HG03432 (cell line): ENCODE measurements at regions not wholly inside any gene's neighbourhood (a gene's known extent, or its start where the extent isn't known, plus 50 kb on each side); places are given as distances from the start of the nearest gene placed in this dataset.

Source experiments
- ATAC-seq: cut with Tn5 transposase; IDR thresholded peaks from one replicate; pipeline ENCODE4 v1.9.1; 2021; ENCODE audit warnings: mild to moderate bottlenecking, moderate library complexity; ENCODE audit not compliant: unreplicated experiment

DNA sequence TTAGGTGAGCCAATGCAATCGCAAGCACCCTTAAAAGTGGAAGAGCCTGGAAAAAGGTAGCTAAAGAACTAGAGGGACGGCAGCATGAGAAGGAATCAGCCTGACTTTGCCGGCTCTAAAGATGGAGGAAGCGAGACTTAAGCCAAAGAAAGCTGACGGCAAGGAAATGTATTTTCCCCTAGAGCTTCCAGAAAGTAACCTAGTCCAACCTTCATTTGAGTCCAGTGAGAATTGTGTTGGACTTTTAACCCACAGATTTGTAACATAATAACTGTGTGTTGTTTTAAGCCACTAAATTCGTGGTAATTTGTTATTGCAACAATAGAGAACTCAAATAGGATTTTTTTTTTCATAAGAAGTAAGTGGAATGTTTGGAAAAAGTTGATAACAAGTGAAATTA is 212.7 kb upstream of the C1QTNF7 start:
- ATAC-seq: no peak

DNA sequence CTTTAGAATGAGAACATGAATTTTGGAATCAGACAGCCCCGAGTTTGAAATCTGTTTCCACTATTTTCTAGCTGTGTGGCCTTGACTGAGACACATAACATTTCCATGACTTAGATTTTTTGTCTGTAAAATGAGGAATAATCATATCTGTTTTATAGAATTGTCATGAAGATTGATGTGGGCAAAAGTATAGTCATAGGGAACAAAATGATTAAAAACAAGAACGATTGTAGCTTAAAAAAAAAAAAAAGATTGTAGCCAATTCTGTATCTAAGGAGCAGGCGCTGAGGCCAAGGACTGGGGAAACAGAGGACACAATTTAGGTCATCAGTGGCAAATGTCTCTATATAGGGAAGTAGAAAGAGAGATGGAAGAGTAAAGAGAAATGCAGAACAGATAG is 201.6 kb upstream of the C1QTNF7 start:
- ATAC-seq: no peak

DNA sequence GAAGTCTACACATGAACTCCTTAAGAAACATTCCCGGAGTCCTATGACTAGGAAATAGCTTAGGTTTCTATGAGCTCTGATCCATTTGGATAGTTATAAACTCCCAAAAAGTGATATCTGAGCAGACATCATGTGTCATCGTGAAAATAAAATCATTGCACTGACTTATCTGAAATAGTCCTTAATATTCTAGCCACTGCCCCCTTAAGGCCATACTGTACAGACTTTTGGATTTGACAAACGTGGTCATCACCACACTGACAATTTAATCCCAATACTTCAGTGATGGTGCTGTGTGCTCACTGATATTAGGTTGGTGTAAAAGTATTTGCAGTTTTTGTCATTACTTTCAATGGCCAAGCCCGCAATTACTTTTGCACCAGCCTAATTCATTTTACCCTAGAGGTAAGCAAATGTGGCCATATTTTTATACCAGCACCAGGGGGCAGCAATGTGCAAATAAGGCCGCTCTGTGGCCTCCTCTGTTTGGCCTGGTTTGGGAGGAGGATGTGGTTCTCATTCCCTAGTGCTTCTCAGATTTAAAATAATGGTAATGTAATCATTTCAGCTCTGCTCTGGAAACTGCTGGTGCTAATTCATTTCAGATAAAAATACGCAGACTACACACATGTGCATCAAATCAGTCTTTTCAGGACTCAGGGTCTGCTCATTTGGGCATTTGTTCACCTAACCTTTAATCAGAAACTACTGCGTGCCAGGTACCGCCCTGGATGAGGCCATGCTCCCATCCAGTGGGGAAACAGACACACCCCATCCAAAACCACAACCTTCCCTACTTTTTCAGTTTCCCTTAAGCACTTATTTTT is 196.4 kb upstream of the C1QTNF7 start:
- ATAC-seq: peak; percentile 89

DNA sequence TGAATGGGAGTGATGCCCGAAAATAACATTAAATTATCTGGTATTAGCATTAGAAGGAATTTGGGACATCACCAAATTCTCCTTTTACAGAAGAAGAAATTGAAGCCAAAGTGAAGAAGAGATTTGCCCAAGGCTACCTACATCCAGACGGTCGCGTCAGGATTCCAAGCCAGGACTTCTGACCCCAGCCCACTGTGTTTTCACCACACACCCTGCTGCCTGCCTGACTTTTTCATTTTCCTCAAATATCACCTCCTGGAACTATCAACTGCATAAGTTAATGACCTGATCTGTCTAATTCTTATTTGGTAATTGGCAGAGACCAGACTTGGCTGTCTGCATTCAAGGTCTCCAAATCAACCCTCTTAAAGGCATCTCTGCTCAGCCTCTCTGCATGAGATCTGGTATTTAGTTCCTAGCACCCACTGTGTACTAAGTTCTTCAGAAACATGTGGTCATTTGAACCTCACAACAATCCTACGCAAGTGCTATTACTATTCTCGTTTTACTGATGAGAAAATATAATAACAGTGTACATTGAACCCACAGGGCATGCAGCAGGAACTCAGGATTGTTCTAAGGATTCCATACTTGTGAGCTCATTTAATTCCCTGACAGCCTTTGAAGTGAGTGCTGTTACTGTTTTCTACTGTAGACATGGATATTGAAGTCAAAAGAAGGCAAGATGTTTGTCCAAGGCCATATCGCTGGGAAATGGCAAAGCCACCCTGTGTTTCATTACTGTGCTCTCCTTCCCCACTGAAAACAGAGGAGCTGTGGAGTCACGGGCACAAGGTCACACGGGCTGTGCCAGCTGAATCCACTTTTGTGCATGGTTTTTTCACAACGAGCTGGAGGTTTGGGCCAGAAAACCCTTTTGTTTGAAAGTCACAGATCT is 195.2 kb upstream of the C1QTNF7 start:
- ATAC-seq: no peak

DNA sequence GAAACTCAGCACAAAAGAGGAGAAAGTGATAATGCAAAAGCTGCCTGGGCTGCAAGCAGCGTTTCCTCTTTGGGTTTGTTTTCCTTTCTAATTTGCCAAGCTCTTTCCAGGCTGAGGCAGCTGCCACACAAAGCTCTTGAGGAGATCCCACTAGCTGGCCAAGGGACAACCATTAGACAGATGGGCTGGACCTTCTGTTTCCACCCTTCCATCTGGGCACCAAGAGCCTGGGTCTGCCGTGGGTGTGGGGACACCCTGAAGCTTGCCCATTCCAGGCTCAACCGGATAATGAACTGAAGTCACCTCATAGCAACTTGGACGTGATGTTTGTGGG is 194.6 kb upstream of the C1QTNF7 start:
- peak; percentile 29 for ATAC-seq

GRCh38 chr4:15233626-15234025 is 194.2 kb upstream of the C1QTNF7 start:
- ATAC-seq: peak; percentile 35

DNA sequence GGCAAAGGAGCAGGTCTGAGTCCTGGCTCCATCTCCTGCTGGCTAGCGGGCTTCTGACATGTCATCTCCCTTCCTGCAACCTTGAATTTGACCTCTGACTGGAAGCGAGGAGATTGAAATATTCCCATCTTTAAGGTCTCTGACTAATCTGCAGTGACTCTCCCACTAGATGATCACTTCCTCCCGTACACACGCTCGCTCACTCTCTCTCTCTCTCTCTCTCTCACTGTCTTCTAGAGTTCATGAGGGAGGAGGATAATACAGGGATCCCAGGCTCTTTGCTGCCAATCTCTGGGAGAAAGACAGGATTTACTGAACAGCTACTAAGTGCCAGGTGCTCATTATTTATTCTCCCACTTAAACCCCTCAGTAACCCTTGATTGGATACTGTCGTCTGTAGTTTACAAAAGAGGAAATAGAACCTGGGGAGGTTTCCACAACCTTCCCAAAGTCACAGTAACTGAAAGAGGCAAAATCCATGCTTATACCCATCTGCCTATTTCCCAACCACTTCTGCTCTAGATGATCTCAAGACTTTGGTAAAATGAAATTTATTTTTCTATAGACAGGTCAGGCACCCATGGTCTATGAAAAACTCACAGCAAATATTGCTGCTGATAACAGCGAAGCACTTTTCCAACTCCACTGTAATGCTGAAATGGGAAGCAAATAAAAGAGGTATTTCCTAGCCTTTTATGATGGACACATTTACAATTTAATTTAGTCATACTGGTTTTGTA is 193.5 kb upstream of the C1QTNF7 start:
- ATAC-seq: no peak

GRCh38 chr4:15234856-15235126 is 193.0 kb upstream of the C1QTNF7 start:
- no peak for ATAC-seq

GRCh38 chr4:15235135-15235534 is 192.7 kb upstream of the C1QTNF7 start:
- no peak for ATAC-seq

DNA sequence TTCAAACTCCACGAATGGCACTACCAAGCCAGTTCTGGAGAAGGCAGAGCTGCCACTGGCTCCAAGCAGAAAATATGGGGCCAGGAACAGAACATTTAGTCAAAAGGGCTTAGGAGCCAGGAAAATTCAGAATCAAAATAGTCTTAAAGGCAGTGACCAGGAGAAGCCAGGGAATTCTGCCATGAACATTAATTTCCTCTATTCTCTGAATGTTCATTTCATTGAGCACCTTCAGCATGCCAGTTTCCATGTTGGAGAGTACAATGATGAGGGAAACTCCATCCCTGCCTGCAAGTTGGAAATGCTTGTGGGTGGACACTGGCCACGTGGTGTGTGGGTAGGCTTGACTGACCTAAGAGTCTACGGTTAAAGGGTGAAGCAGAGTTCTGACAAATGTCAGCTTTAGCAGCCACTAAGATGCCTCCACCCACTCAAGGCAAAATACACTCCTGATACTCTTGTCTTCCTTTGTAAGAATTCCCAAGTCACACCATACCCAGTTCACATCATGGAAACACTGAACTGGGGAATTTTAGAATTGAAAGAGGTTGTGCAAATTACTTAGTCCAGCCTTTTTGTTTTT is 190.1 kb upstream of the C1QTNF7 start:
- ATAC-seq: no peak

DNA sequence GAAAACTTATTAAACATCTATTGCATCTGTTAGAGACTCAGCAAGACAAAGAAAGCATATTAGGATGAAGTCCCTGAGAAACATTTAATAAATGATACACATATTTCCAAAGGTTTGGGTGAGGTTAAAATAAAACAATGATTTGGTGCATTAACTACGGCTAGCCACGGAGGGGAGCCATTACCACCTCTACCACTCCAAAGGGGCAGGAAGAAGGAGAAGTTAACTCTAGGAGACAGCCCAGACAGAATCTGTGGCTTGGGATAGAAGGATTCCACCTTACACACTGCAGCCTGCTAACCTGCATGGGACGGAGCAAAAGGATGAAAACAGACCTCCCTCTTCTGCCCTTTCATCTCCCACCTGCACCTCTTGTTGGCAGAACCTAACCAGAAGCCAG is 189.1 kb upstream of the C1QTNF7 start:
- peak; percentile 78 for ATAC-seq

DNA sequence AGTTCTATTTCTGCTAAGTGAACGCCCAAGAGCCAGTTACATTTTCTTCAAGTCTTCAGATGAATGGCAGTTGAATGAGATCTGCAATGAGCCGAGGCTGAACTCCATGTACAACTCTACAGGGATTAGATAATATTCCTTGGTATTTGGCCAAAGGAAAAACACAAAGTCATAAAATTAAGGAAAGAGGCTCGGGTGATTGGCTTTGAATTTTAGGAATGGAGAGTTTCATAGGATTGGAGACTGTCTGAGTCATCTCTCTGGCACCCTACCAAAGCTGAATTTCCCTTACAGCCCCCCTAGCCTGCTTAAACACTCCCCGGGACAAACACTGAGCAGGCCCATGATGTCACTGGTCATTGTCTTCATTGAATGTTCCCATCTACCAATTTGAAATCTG is 188.0 kb upstream of the C1QTNF7 start:
- ATAC-seq: no peak

DNA sequence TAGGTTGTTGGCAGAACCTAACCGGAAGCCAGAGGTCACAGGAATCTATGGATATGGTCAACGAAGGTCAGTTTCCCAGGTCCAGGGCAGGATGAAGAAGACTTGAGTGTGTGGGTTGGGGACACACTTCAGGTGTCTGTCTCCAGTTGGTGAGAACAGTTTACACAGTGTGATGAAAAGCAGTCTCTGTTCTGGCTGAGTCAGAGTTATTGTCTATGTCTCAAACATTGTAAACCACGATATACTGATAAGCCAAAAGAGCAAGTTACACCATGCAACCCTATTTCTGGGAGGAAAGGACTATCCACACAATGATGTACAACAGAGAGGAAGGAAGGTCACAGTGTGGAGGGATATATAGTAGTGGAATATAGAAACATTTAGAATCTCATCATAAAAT is 187.1 kb upstream of the C1QTNF7 start:
- no peak for ATAC-seq

DNA sequence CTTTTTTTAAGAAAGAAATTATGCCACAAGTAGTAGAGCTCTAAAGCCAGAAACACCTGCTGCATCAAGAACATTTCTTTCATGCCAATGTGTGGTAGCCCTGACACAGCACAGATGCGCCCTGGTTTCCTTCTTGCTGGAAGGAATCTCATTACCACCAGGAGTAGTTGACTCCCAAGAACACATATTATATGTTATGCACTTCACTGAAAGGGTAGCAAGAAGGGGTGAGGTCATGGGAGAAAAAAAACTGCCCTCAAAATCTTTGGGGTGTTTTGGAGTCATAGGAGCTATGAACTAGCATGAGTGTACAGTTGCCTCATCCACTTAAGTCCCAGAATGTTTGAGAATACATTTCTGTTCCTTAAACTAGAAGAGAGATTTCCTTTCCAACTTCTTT is 185.8 kb upstream of the C1QTNF7 start:
- ATAC-seq: no peak

GRCh38 chr4:15244354-15244753 is 183.5 kb upstream of the C1QTNF7 start:
- no peak for ATAC-seq

DNA sequence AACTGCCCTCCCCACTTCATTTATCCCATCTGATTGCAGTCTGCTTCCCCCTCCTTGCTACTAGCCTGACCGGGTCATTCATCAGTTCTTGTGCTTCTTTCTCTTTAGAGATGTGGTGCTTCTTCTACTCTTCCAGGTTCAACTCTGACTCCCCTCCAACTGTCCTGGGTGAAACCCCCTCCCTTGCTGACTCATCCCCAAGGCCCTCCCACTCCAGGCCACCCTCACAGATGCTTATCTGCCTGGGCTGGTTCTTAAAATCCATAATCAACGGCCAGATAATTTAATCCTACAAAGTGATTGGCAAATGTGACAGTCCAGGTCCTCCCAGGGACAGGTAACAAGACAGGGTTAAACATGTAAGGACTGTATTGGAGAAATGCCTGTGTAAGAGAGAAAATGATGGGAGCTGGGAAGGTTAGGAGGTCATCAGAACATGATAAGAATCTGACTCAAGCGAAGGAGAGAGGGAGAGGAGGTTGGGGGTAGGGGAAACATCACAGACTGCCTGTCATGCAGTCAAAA is 182.8 kb upstream of the C1QTNF7 start:
- no peak for ATAC-seq

DNA sequence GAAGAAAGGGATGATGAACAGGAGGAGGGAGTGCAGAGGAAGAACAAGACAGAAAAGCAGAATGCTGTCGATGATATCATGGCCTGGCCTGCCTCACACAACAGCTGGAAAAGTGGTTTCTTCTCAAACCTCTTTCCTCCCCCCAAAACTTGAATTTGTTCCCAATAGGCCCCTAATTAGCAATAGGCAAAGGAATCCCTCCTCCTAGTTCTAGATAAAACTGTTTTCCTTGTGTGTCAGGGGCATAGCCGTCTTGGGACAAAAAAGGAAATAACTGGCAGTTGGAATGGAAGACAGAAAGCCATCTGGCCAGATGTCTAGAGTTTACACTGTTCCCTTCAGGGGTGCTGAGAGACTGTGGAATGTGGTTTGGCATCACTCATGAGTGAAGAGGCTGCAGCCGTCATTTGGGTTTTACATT is 177.8 kb upstream of the C1QTNF7 start:
- ATAC-seq: no peak

DNA sequence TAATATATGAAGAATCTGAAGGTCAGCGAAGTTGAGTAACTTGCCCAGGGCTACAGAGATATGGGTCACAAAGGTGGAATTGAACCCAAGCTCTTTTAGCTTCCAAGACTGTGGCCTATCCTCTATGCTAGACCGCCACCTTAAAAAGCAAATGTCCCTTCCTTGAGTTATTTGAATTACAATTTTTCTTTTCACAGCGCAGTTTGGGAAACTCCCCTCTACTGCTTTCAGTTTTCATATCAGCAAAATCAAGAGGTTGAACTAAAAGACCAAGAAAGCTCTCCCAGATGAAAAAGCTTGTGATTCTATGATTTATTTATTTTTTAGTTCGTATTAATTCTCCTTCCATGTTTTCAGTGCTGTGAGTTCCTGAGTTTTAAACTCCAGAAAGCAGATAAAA is 174.5 kb upstream of the C1QTNF7 start:
- ATAC-seq: peak; percentile 93

DNA sequence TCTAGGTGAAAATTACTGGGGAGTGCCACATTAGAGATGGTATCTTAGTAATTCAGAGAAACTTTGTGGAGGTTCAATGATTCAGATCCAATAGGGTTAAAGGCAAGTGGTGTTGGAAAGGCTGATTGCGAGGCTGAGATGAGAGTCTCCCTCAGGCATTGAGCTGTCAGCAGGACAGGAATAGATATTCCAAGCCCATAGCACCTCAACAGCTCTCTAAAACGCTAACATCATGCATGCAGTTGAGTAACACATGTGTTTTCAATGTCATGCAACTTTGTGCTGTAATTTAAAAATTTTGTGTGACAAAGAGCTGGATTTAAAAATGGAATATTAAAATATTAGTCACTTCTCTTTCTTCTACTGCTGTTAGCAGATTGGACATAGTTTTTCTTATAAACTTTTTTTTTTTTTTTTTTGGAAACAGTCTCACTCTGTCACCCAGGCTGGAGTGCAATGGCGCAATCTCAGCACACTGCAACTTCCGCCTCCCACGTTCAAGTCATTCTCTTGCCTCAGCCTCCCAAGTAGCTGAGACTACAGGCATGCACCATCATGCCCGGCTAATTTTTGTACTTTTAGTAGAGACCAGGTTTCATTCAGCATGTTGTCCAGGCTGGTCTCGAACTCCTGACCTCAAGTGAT is 173.5 kb upstream of the C1QTNF7 start:
- ATAC-seq: no peak

- ATAC-seq: no peak
These were observed 172.3 kb upstream of the C1QTNF7 start for GRCh38 chr4:15255537-15255936.

DNA sequence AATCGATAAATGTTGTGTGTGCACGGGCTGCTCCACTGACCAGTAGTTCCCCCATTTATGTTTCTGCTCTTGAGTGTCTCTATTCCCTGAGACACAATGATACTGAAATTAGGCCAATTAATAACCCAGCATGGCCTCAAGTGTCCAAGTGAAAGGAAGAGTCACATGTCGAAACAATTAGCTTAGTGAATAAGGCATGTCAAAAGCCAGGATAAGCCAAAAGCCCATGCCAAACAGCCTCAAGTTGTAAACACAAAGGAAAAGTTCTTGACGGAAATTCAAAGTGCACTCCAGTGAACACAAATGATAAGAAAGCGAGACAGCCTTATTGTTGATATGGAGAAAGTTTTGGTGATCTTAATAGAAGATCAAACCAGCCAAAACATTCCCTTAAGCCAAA is 167.1 kb upstream of the C1QTNF7 start:
- no peak for ATAC-seq
